H1 (cell line): ENCODE measurements at regions not wholly inside any gene's neighbourhood (a gene's known extent, or its start where the extent isn't known, plus 50 kb on each side); places are given as distances from the start of the nearest gene placed in this dataset.

Source experiments
- CREB1 ChIP-seq: IDR thresholded peaks from 2 replicates; pipeline ENCODE4 v1.6.1; 2012; ENCODE audit warnings: inconsistent platforms
- CTCF ChIP-seq, 3 experiments: IDR thresholded peaks; 1 replicate in 2 of 3; 2 replicates in 1 of 3; pipeline versions ENCODE4 v1.5.1 to v1.6.1; 2011; ENCODE audit warnings: low read length in 3 of 3, mild to moderate bottlenecking in 3 of 3, inconsistent platforms in 2 of 3, low read depth in 1 of 3, moderate library complexity in 1 of 3; ENCODE audit not compliant: insufficient read depth in 1 of 3; ENCODE audit errors: control extremely low read depth in 1 of 3
- EZH2 ChIP-seq: fragments of 200-600 bp; sonication (generic); IDR thresholded peaks from 2 replicates; pipeline ENCODE4 v1.7.1; 2012; ENCODE audit warnings: low read depth, mild to moderate bottlenecking, moderate library complexity, low read length, inconsistent platforms; ENCODE audit not compliant: severe bottlenecking
- JUND ChIP-seq: IDR thresholded peaks from 2 replicates; pipeline ENCODE4 v1.6.1; 2011; ENCODE audit warnings: mild to moderate bottlenecking, improper control_type of control experiment, low read length
- MAFK ChIP-seq: IDR thresholded peaks from 2 replicates; pipeline ENCODE4 v1.6.1; 2012; ENCODE audit warnings: low read depth, mild to moderate bottlenecking, improper control_type of control experiment, low read length
- POLR2A ChIP-seq, 2 experiments: IDR thresholded peaks; 1 replicate in 1 of 2; 2 replicates in 1 of 2; pipeline ENCODE4 v1.6.1; 2011; ENCODE audit warnings: low read depth in 2 of 2, low read length in 2 of 2, mild to moderate bottlenecking in 2 of 2; ENCODE audit errors: control extremely low read depth in 1 of 2
- SRF ChIP-seq: IDR thresholded peaks from 2 replicates; pipeline ENCODE4 v1.6.1; 2011; ENCODE audit warnings: mild to moderate bottlenecking, low read depth, low read length, moderate library complexity

GRCh38 chr1:185396126-185396525, 79.1 kb upstream of the IVNS1ABP start:
- no peak for TF ChIP-seq CTCF (IDR thresholded peaks at IDR 0.05; ENCODE audit: control extremely low read depth in 1 of 3, insufficient read depth in 1 of 3, low read depth in 1 of 3, low read length in 3 of 3)
- TF ChIP-seq JUND: no peak
- no peak for TF ChIP-seq CREB1
- TF ChIP-seq MAFK: no peak
- no peak for TF ChIP-seq POLR2A (IDR thresholded peaks at IDR 0.05; ENCODE audit: control extremely low read depth in 1 of 2, low read depth in 2 of 2, low read length in 2 of 2)
- no peak for TF ChIP-seq EZH2
- TF ChIP-seq SRF: no peak
